Anterior cingulate cortex (tissue), 58 donors: ENCODE measurements at regions not wholly inside any gene's neighbourhood (a gene's known extent, or its start where the extent isn't known, plus 50 kb on each side); places are given as distances from the start of the nearest gene placed in this dataset.
"Not testable (repeated sequence)": the region's sequence is repeated elsewhere in the genome, so short reads cannot be mapped to it uniquely, and the experiment has no call there.

Experiments
- DNase-seq, 58 donors: peaks; one replicate each; lab custom pipeline; 2025; lab: John Stamatoyannopoulos, UW

GRCh38 chr11:3445535-3445934 is 66.6 kb upstream of the ZNF195 start:
- not testable (repeated sequence) for DNase-seq

GRCh38 chr11:3444420-3444744 is 65.4 kb upstream of the ZNF195 start:
- DNase-seq = not testable (repeated sequence)

DNA sequence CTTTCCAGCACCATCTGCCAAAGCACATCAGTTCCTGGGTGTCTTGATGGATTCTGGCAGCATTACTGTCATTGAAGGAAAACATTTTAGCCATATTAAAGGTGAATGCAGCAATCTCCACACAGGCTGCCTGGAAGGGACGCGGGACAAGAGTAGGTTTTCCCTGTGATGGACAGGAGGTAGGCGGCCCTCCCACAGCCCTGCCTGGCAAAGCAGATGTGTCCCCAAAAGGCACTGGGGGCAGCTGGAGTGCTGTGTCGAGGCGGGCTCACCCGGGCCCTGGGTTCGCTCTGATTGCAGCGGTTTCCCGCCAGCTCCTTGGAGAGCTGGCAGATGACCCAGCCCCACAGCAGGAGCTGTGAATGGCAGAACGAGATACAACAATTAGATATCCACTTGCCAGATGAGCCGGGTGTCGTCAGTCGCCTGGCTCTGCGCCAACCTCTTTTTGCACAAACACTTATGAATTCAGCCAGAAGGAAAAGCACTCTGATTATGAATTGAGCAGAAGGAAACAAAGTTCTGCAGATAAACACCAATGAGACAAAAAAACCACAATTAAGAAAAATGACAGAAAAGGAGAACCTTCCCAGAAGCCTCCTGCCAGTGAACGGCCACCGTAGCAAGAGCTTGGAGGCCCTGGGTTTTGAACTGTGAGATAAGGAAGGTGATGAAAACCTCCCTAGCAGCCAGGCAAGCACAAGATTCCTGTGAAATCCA is 64.9 kb upstream of the ZNF195 start:
- peak in 1 of 58 donors; percentile 43 for DNase-seq

- DNase-seq = not testable (repeated sequence)
Observed at GRCh38 chr11:3437441-3437840, 58.5 kb upstream of the ZNF195 start.

DNA sequence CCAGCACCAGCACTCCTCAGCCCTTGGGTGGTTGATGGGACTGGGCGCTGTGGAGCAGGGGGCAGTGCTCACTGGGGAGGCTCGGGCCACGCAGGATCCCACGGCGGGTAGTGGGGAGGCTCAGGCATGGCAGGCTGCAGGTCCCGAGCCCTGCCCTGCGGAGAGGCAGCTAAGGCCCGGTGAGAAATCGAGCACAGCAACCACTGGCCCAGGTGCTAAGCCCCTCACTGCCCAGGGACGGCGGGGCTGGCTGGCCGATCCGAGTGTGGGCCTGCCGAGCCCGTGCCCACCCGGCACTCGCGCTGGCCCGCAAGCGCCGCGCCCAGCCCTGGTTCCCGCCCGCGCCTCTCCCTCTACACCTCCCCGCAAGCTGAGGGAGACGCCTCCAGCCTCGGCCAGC is 56.0 kb upstream of the ZNF195 start:
- DNase-seq = no peak

GRCh38 chr11:3429191-3429590 is 50.2 kb upstream of the ZNF195 start:
- DNase-seq = not testable (repeated sequence)
